Upper lobe of right lung (tissue), 1 donor: ENCODE measurements at regions not wholly inside any gene's neighbourhood (a gene's known extent, or its start where the extent isn't known, plus 50 kb on each side); places are given as distances from the start of the nearest gene placed in this dataset.

Experiments used
- ATAC-seq: fragments of 200-7000 bp; cut with Tn5 transposase; one replicate; pipeline ENCODE4 v1.9.1; 2020; ENCODE audit warnings: mild to moderate bottlenecking, moderate library complexity
- DNase-seq: peaks from one replicate; pipeline ENCODE4 v3.0.0-alpha.2; 2020
- H3K27ac ChIP-seq: fragments of 200-600 bp; one replicate; pipeline ENCODE4 v1.8.0; 2022
- H3K27me3 ChIP-seq: fragments of 200-600 bp; one replicate; pipeline ENCODE4 v1.8.0; 2022; ENCODE audit warnings: mild to moderate bottlenecking
- H3K36me3 ChIP-seq: fragments of 200-600 bp; one replicate; pipeline ENCODE4 v1.8.0; 2022
- H3K4me1 ChIP-seq: fragments of 200-600 bp; one replicate; pipeline ENCODE4 v1.8.0; 2022
- H3K4me3 ChIP-seq: fragments of 200-600 bp; one replicate; pipeline ENCODE4 v1.8.0; 2022; ENCODE audit warnings: mild to moderate bottlenecking
- H3K9me3 ChIP-seq: fragments of 200-600 bp; one replicate; pipeline ENCODE4 v1.8.0; 2022
- intact Hi-C: fragments of 100-400 bp; cut with DNase I; formaldehyde crosslinking; loops from one replicate; pipeline ENCODE4 v1.11.0; 2022
- TF ChIP-seq, protein P1 (sequence below): fragments of 200-600 bp; IDR thresholded peaks from one replicate; pipeline ENCODE4 v1.8.0; 2022; ENCODE audit warnings: antibody characterized with exemption
- donor health status: DM: no; HTN: yes; CAD: no; lungs with severe emphysema.

- TF ChIP-seq, protein P1, sequence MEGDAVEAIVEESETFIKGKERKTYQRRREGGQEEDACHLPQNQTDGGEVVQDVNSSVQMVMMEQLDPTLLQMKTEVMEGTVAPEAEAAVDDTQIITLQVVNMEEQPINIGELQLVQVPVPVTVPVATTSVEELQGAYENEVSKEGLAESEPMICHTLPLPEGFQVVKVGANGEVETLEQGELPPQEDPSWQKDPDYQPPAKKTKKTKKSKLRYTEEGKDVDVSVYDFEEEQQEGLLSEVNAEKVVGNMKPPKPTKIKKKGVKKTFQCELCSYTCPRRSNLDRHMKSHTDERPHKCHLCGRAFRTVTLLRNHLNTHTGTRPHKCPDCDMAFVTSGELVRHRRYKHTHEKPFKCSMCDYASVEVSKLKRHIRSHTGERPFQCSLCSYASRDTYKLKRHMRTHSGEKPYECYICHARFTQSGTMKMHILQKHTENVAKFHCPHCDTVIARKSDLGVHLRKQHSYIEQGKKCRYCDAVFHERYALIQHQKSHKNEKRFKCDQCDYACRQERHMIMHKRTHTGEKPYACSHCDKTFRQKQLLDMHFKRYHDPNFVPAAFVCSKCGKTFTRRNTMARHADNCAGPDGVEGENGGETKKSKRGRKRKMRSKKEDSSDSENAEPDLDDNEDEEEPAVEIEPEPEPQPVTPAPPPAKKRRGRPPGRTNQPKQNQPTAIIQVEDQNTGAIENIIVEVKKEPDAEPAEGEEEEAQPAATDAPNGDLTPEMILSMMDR = no peak
- ATAC-seq (no peak), DNase-seq (no peak)
- H3K27me3 ChIP-seq = no peaks in the 10 kb centered on the region
- H3K36me3 ChIP-seq = no peaks in the 10 kb centered on the region
- no peaks in the 10 kb centered on the region for H3K4me1 ChIP-seq
- intact Hi-C loops = no loop called here
- H3K9me3 ChIP-seq = no peaks in the 10 kb centered on the region
- H3K27ac ChIP-seq = no peak overlapping the region
- H3K4me3 ChIP-seq = no peak overlapping the region
These were observed 599.6 kb upstream of the ADAMTS16 start for GRCh38 chr5:4540375-4541173.

DNA sequence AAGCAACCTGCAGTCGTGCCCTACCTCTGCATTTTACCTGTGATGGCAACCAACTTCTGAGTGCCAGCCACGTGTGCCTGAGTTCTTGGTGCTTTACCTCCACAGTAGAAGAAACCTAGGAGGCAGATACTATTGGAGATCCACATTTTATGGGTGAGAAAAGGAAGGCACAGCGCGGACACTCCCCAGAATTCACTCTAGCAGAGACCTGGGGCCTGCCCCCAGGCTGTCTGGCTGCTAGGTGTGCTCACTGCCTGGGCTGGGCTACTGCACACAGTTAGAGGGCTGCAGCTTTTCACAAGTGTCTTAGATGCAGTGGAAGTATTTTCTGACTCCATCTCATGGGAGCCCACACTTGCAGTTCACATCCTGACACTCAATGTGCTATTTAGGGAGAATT lies 598.8 kb upstream of the ADAMTS16 start:
- intact Hi-C loops = no loop called here
- TF ChIP-seq, protein P1 = no peak
- Histone ChIP-seq H3K27ac (no peak overlapping the region), H3K36me3 (no peaks in the 10 kb centered on the region), H3K9me3 (no peaks in the 10 kb centered on the region), H3K4me3 (no peak overlapping the region), H3K27me3 (no peaks in the 10 kb centered on the region), H3K4me1 (no peaks in the 10 kb centered on the region)
- ATAC-seq (no peak), DNase-seq (no peak)

- Histone ChIP-seq H3K4me3 (no peak overlapping the region), H3K27me3 (no peaks in the 10 kb centered on the region), H3K4me1 (no peaks in the 10 kb centered on the region), H3K27ac (no peak overlapping the region), H3K36me3 (no peaks in the 10 kb centered on the region), H3K9me3 (no peaks in the 10 kb centered on the region)
- DNase-seq (no peak), ATAC-seq (no peak)
- TF ChIP-seq, protein P1 = no peak
- intact Hi-C loops = no loop called here
These were observed 597.9 kb upstream of the ADAMTS16 start for GRCh38 chr5:4542145-4542778.

DNA sequence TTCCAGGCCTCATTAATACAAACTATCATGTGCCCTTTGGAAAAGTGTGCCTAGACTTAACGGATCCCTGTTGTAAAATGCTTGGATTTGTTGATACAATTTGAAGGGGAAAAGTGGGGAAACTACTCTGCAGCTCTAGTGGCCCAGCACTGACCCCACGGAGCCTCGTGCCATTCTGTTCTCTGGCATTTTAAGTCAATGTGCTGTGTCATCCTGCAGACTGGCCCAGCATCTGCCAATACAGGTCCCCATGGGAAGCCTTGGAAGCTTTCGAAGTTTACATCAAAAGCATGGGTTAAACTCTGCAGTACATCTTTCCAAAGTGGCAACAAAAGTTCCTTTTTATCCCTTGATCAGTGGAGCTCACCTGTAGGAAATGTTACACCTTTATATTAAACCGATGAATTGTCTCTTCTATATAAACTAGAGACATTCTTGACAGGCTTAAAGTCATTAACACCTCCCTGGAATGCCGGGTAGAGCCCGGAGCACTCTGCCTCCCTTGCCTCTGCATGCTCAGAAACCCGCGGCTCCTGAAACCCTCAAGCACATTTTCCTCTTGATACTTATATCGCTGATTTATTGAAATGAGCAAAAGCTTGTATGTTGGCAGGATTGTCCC lies 596.0 kb upstream of the ADAMTS16 start:
- no peak overlapping the region for H3K27ac ChIP-seq
- no peak for DNase-seq
- no peaks in the 10 kb centered on the region for H3K27me3 ChIP-seq
- no peak for ATAC-seq
- no peaks in the 10 kb centered on the region for H3K4me1 ChIP-seq
- H3K4me3 ChIP-seq = no peak overlapping the region
- TF ChIP-seq, protein P1 = no peak
- no peaks in the 10 kb centered on the region for H3K36me3 ChIP-seq
- H3K9me3 ChIP-seq = no peaks in the 10 kb centered on the region
- intact Hi-C loops = no loop called here

DNA sequence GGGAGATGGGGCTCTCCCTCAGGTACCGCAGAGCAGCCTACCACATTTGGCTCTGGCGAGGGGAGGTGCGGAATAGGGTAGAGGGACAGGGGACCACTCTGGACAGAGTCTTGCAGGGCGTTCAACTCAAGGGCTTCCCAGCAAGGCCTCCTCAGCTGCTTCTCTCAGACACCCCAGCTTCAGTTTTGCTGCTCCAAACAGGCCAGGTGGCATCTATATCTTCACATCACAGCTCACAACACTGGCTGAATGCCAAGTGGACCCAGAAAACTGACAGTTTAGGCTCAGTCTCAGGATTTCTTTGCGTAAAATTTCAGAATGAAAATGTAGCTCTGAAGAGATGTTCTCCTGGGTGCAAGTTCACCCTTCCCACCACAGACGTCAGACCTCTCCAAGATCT lies 592.6 kb upstream of the ADAMTS16 start:
- TF ChIP-seq, protein P1 = no peak
- Histone ChIP-seq H3K27me3 (no peaks in the 10 kb centered on the region), H3K4me3 (no peak overlapping the region), H3K9me3 (no peaks in the 10 kb centered on the region), H3K27ac (no peak overlapping the region), H3K4me1 (no peaks in the 10 kb centered on the region), H3K36me3 (no peaks in the 10 kb centered on the region)
- ATAC-seq = no peak
- DNase-seq = no peak
- intact Hi-C loops = no loop called here
